Activated naive CD8-positive, alpha-beta T cell treated with anti-CD3 and anti-CD28 coated beads, Interleukin-2, amount 50 U/mL, for 16 hours (primary cell): ENCODE measurements at regions not wholly inside any gene's neighbourhood (a gene's known extent, or its start where the extent isn't known, plus 50 kb on each side); places are given as distances from the start of the nearest gene placed in this dataset.

ENCODE experiments used
- DNase-seq: peaks from one replicate; pipeline ENCODE4 v3.0.0-alpha.2; 2020; ENCODE audit warnings: low read depth, low spot score

- DNase-seq = no peak
These were observed 86.7 kb upstream of the NRIP1 start for GRCh38 chr21:15151385-15152103.

- DNase-seq = no peak
These were observed 87.8 kb upstream of the NRIP1 start for GRCh38 chr21:15152591-15152990.

- no peak for DNase-seq
These were observed 94.7 kb upstream of the NRIP1 start for GRCh38 chr21:15159382-15160020.

- no peak for DNase-seq
These were observed 95.3 kb upstream of the NRIP1 start for GRCh38 chr21:15160136-15160535.

- DNase-seq = no peak
These were observed 98.1 kb upstream of the NRIP1 start for GRCh38 chr21:15162921-15163320.

GRCh38 chr21:15164273-15164672, 99.5 kb upstream of the NRIP1 start:
- DNase-seq = no peak

GRCh38 chr21:15164678-15165303, 100.0 kb upstream of the NRIP1 start:
- DNase-seq = no peak

GRCh38 chr21:15170614-15171013, 105.8 kb upstream of the NRIP1 start:
- DNase-seq = no peak

- DNase-seq = no peak
These were observed 106.7 kb upstream of the NRIP1 start for GRCh38 chr21:15171546-15171945.

- no peak for DNase-seq
These were observed 108.2 kb upstream of the NRIP1 start for GRCh38 chr21:15172963-15173362.

- no peak for DNase-seq
These were observed 110.1 kb upstream of the NRIP1 start for GRCh38 chr21:15174923-15175322.

GRCh38 chr21:15182731-15183130, 117.9 kb upstream of the NRIP1 start:
- DNase-seq = no peak

GRCh38 chr21:15183813-15184257, 119.0 kb upstream of the NRIP1 start:
- no peak for DNase-seq

GRCh38 chr21:15190412-15190811, 125.6 kb upstream of the NRIP1 start:
- DNase-seq = no peak

GRCh38 chr21:15190837-15191236, 126.0 kb upstream of the NRIP1 start:
- no peak for DNase-seq

- DNase-seq = no peak
These were observed 126.5 kb upstream of the NRIP1 start for GRCh38 chr21:15191342-15191741.

- DNase-seq = no peak
These were observed 127.4 kb upstream of the NRIP1 start for GRCh38 chr21:15192243-15192642.

GRCh38 chr21:15193937-15194336, 129.1 kb upstream of the NRIP1 start:
- no peak for DNase-seq

GRCh38 chr21:15195104-15195503, 130.3 kb upstream of the NRIP1 start:
- no peak for DNase-seq

- DNase-seq = no peak
These were observed 131.0 kb upstream of the NRIP1 start for GRCh38 chr21:15195768-15196167.

GRCh38 chr21:15197696-15198095, 132.9 kb upstream of the NRIP1 start:
- DNase-seq = no peak

GRCh38 chr21:15199414-15200383, 134.9 kb upstream of the NRIP1 start:
- no peak for DNase-seq
